ENCODE measurements at regions not wholly inside any gene's neighbourhood (a gene's known extent, or its start where the extent isn't known, plus 50 kb on each side); places are given as distances from the start of the nearest gene placed in this dataset.

GRCh38 chr17:70332356-70333210, 163.3 kb downstream of the KCNJ2 start:
- no peak overlapping the region for H3K4me3 Mint-ChIP-seq
- intact Hi-C loops (cut with micrococcal nuclease): no loop called here
- no peak overlapping the region for H3K4me3 ChIP-seq (ENCODE audit: low read length in 2 of 2)

GRCh38 chr17:70336411-70336810, 167.1 kb downstream of the KCNJ2 start:
- POLR2A ChIA-PET (ENCODE audit: partially characterized antibody): no interaction called here
- intact Hi-C loops (cut with micrococcal nuclease): no loop called here
- H3K9me3 ChIP-seq (ENCODE audit: control insufficient read depth in 1 of 2, low read length in 2 of 2): no peaks in the 10 kb centered on the region
- CTCF ChIA-PET (ENCODE audit: partially characterized antibody): no interaction called here
- H3K4me3 ChIP-seq (ENCODE audit: low read length in 2 of 2): no peak overlapping the region
- no peaks in the 10 kb centered on the region for H3K27me3 ChIP-seq (ENCODE audit: insufficient read depth, low read length)
- Mint-ChIP-seq H3K36me3 (no peaks in the 10 kb centered on the region), H3K27ac (no peak overlapping the region), H3K27me3 (peaks cover 0 to 1% of the 10 kb centered on the region in 2 donors), H3K4me3 (no peak overlapping the region), H3K4me1 (no peaks in the 10 kb centered on the region), H3K9me3 (no peaks in the 10 kb centered on the region)
- H3K36me3 ChIP-seq (ENCODE audit: insufficient read depth, low read length): no peaks in the 10 kb centered on the region
- H3K4me1 ChIP-seq (ENCODE audit: insufficient read depth, low read length): no peaks in the 10 kb centered on the region
- H3K27ac ChIP-seq (ENCODE audit: low read depth, low read length): no peak overlapping the region
- no peak for DNase-seq

More at GRCh38 chr17:70332356-70333210, 163.3 kb downstream of the KCNJ2 start:
- Histone ChIP-seq H3K36me3 (ENCODE audit: insufficient read depth, low read length) (no peaks in the 10 kb centered on the region), H3K27ac (ENCODE audit: low read depth, low read length) (no peak overlapping the region), H3K27me3 (ENCODE audit: insufficient read depth, low read length) (no peaks in the 10 kb centered on the region), H3K9me3 (ENCODE audit: control insufficient read depth in 1 of 2, low read length in 2 of 2) (no peaks in the 10 kb centered on the region), H3K4me1 (ENCODE audit: insufficient read depth, low read length) (no peaks in the 10 kb centered on the region)
- H3K9me3 Mint-ChIP-seq: peaks cover 0 to 4% (median 0%) of the 10 kb centered on the region in 8 donors
- no peaks in the 10 kb centered on the region for H3K36me3 Mint-ChIP-seq
- no peak for DNase-seq
- CTCF ChIA-PET (ENCODE audit: partially characterized antibody): no interaction called here
- H3K27me3 Mint-ChIP-seq: peaks cover 0 to 1% of the 10 kb centered on the region in 2 donors
- H3K4me1 Mint-ChIP-seq: no peaks in the 10 kb centered on the region
- POLR2A ChIA-PET (ENCODE audit: partially characterized antibody): no interaction called here
- no peak overlapping the region for H3K27ac Mint-ChIP-seq

DNA sequence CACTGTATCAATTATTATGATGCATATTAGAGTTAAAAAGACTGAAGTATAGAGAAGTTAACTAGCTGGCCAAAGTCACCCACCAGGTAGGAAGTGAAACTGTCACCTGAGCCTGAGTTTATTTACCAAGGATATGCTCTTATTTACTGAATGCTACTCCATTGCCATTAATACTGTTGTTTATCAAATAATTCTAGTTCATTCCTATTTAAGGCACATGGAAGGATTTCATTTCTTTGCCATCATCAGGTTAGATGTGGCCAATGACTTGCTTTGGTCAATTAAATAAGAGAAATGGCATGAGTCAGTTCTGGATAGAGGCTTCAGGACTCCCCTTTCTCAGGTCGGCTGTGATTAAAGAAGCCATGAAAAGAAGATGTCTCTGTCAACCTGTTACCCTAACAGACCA, 169.6 kb downstream of the KCNJ2 start:
- Mint-ChIP-seq H3K4me3 (no peak overlapping the region), H3K36me3 (no peaks in the 10 kb centered on the region), H3K4me1 (peaks cover 2 to 6% (median 4%) of the 10 kb centered on the region in 4 donors), H3K9me3 (no peaks in the 10 kb centered on the region), H3K27me3 (peaks cover 0 to 1% of the 10 kb centered on the region in 2 donors), H3K27ac (no peak overlapping the region)
- ChIA-PET CTCF (ENCODE audit: partially characterized antibody) (no interaction called here), POLR2A (ENCODE audit: partially characterized antibody) (no interaction called here)
- H3K4me3 ChIP-seq (ENCODE audit: low read length in 2 of 2): no peak overlapping the region
- no peak overlapping the region for H3K27ac ChIP-seq (ENCODE audit: low read depth, low read length)
- no peak for DNase-seq
- intact Hi-C loops (cut with micrococcal nuclease): no loop called here
- H3K4me1 ChIP-seq (ENCODE audit: insufficient read depth, low read length): no peaks in the 10 kb centered on the region
- H3K36me3 ChIP-seq (ENCODE audit: insufficient read depth, low read length): no peaks in the 10 kb centered on the region
- no peaks in the 10 kb centered on the region for H3K27me3 ChIP-seq (ENCODE audit: insufficient read depth, low read length)
- H3K9me3 ChIP-seq (ENCODE audit: control insufficient read depth in 1 of 2, low read length in 2 of 2): no peaks in the 10 kb centered on the region

- Histone ChIP-seq H3K27ac (ENCODE audit: low read depth, low read length) (no peak overlapping the region), H3K4me3 (ENCODE audit: low read length in 2 of 2) (no peak overlapping the region), H3K9me3 (ENCODE audit: control insufficient read depth in 1 of 2, low read length in 2 of 2) (no peaks in the 10 kb centered on the region), H3K36me3 (ENCODE audit: insufficient read depth, low read length) (no peaks in the 10 kb centered on the region), H3K4me1 (ENCODE audit: insufficient read depth, low read length) (peaks cover 5% of the 10 kb centered on the region), H3K27me3 (ENCODE audit: insufficient read depth, low read length) (no peaks in the 10 kb centered on the region)
- Mint-ChIP-seq H3K9me3 (peaks cover 0 to under 1% (median 0%) of the 10 kb centered on the region in 8 donors), H3K4me3 (no peak overlapping the region), H3K27ac (no peak overlapping the region), H3K36me3 (no peaks in the 10 kb centered on the region), H3K4me1 (peaks cover 4 to 16% (median 6%) of the 10 kb centered on the region in 4 donors), H3K27me3 (no peaks in the 10 kb centered on the region)
- ChIA-PET POLR2A (ENCODE audit: partially characterized antibody) (no interaction called here), CTCF (ENCODE audit: partially characterized antibody) (no interaction called here)
- intact Hi-C loops (cut with micrococcal nuclease): no loop called here
- DNase-seq: no peak
These were observed 173.8 kb downstream of the KCNJ2 start for GRCh38 chr17:70343114-70343513.

GRCh38 chr17:70344386-70345060, 175.2 kb downstream of the KCNJ2 start:
- H3K27ac Mint-ChIP-seq: peak overlapping the region in 1 of 7 donors; percentile 52
- H3K9me3 Mint-ChIP-seq: peaks cover 0 to 2% (median 0%) of the 10 kb centered on the region in 8 donors
- H3K4me3 ChIP-seq (ENCODE audit: low read length in 2 of 2): no peak overlapping the region
- peaks cover 4 to 16% (median 6%) of the 10 kb centered on the region in 4 donors for H3K4me1 Mint-ChIP-seq
- H3K4me1 ChIP-seq (ENCODE audit: insufficient read depth, low read length): peaks cover 5% of the 10 kb centered on the region
- ChIA-PET CTCF (ENCODE audit: partially characterized antibody) (no interaction called here), POLR2A (ENCODE audit: partially characterized antibody) (no interaction called here)
- H3K9me3 ChIP-seq (ENCODE audit: control insufficient read depth in 1 of 2, low read length in 2 of 2): no peaks in the 10 kb centered on the region
- no peaks in the 10 kb centered on the region for H3K36me3 ChIP-seq (ENCODE audit: insufficient read depth, low read length)
- no peaks in the 10 kb centered on the region for H3K27me3 ChIP-seq (ENCODE audit: insufficient read depth, low read length)
- no peaks in the 10 kb centered on the region for H3K27me3 Mint-ChIP-seq
- H3K36me3 Mint-ChIP-seq: no peaks in the 10 kb centered on the region
- DNase-seq: no peak
- H3K4me3 Mint-ChIP-seq: peak overlapping the region in 5 of 8 donors; percentile 3 to 45 (median 38)
- intact Hi-C loops (cut with micrococcal nuclease): no loop called here
- no peak overlapping the region for H3K27ac ChIP-seq (ENCODE audit: low read depth, low read length)

- Mint-ChIP-seq H3K36me3 (no peaks in the 10 kb centered on the region), H3K9me3 (peaks cover 0 to 2% (median 0%) of the 10 kb centered on the region in 8 donors), H3K27me3 (no peaks in the 10 kb centered on the region), H3K27ac (no peak overlapping the region), H3K4me3 (peak overlapping the region in 3 of 8 donors; percentile 3 to 45 (median 39)), H3K4me1 (peaks cover 4 to 16% (median 6%) of the 10 kb centered on the region in 4 donors)
- CTCF ChIA-PET (ENCODE audit: partially characterized antibody): no interaction called here
- no peaks in the 10 kb centered on the region for H3K27me3 ChIP-seq (ENCODE audit: insufficient read depth, low read length)
- no peak overlapping the region for H3K27ac ChIP-seq (ENCODE audit: low read depth, low read length)
- POLR2A ChIA-PET (ENCODE audit: partially characterized antibody): no interaction called here
- no peak for DNase-seq
- no peak overlapping the region for H3K4me3 ChIP-seq (ENCODE audit: low read length in 2 of 2)
- peaks cover 5% of the 10 kb centered on the region for H3K4me1 ChIP-seq (ENCODE audit: insufficient read depth, low read length)
- no peaks in the 10 kb centered on the region for H3K36me3 ChIP-seq (ENCODE audit: insufficient read depth, low read length)
- no peaks in the 10 kb centered on the region for H3K9me3 ChIP-seq (ENCODE audit: control insufficient read depth in 1 of 2, low read length in 2 of 2)
- intact Hi-C loops (cut with micrococcal nuclease): no loop called here
These were observed 175.7 kb downstream of the KCNJ2 start for GRCh38 chr17:70345061-70345460.

DNA sequence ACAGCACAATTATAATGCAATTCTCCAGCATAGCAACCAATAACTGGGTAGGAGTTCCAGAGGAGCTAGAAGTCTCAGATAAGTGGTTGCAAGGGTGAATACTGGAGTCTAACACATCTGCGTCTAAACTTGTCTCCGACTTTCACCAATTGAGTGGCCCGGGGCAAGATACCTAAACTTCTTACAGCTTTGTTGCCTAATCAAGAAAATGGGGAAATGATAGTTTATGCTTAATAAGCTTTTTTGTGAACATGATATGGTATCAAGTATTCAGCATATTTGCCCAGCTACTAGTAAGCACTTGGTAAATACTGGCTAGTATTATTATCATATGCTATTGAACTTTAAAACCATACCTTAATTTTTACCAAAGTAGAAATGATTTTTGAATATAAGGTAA, 183.5 kb downstream of the KCNJ2 start:
- Histone ChIP-seq H3K27me3 (ENCODE audit: insufficient read depth, low read length) (no peaks in the 10 kb centered on the region), H3K27ac (ENCODE audit: low read depth, low read length) (no peak overlapping the region), H3K36me3 (ENCODE audit: insufficient read depth, low read length) (no peaks in the 10 kb centered on the region), H3K9me3 (ENCODE audit: control insufficient read depth in 1 of 2, low read length in 2 of 2) (no peaks in the 10 kb centered on the region), H3K4me3 (ENCODE audit: low read length in 2 of 2) (no peak overlapping the region), H3K4me1 (ENCODE audit: insufficient read depth, low read length) (no peaks in the 10 kb centered on the region)
- Mint-ChIP-seq H3K9me3 (peaks cover 0 to 4% (median 0%) of the 10 kb centered on the region in 8 donors), H3K4me1 (no peaks in the 10 kb centered on the region), H3K4me3 (no peak overlapping the region), H3K36me3 (no peaks in the 10 kb centered on the region), H3K27me3 (no peaks in the 10 kb centered on the region), H3K27ac (no peak overlapping the region)
- ChIA-PET CTCF (ENCODE audit: partially characterized antibody) (no interaction called here), POLR2A (ENCODE audit: partially characterized antibody) (no interaction called here)
- intact Hi-C loops (cut with micrococcal nuclease): no loop called here
- no peak for DNase-seq

Measured in CD4-positive, alpha-beta memory T cell (primary cell).